Right forelimb (tissue), 1 donor: ENCODE measurements at regions not wholly inside any gene's neighbourhood (a gene's known extent, or its start where the extent isn't known, plus 50 kb on each side); places are given as distances from the start of the nearest gene placed in this dataset.
"Not testable (repeated sequence)": the region's sequence is repeated elsewhere in the genome, so short reads cannot be mapped to it uniquely, and the experiment has no call there.

Experiments used
- DNase-seq: peaks from one replicate; pipeline ENCODE4 v3.0.0-alpha.2; 2018

- no peak for DNase-seq
These were observed 101.2 kb downstream of the HMHB1 start for GRCh38 chr5:143913008-143913752.

- no peak for DNase-seq
These were observed 102.8 kb downstream of the HMHB1 start for GRCh38 chr5:143914756-143915155.

GRCh38 chr5:143916451-143916850 is 104.5 kb downstream of the HMHB1 start:
- DNase-seq, result no peak

GRCh38 chr5:143918961-143919360 is 107.0 kb downstream of the HMHB1 start:
- DNase-seq, result no peak

GRCh38 chr5:143920772-143921171 is 108.8 kb downstream of the HMHB1 start:
- no peak for DNase-seq

GRCh38 chr5:143921525-143922311 is 109.8 kb downstream of the HMHB1 start:
- DNase-seq, result no peak

- no peak for DNase-seq
These were observed 110.8 kb downstream of the HMHB1 start for GRCh38 chr5:143922718-143923117.

GRCh38 chr5:143923634-143924266 is 111.8 kb downstream of the HMHB1 start:
- DNase-seq, result no peak

GRCh38 chr5:143924311-143924978 is 112.5 kb downstream of the HMHB1 start:
- no peak for DNase-seq

GRCh38 chr5:143924979-143925325 is 113.0 kb downstream of the HMHB1 start:
- not testable (repeated sequence) for DNase-seq

GRCh38 chr5:143929486-143929885 is 117.5 kb downstream of the HMHB1 start:
- no peak for DNase-seq

- no peak for DNase-seq
These were observed 118.6 kb downstream of the HMHB1 start for GRCh38 chr5:143930561-143930960.

- DNase-seq, result no peak
These were observed 119.5 kb downstream of the HMHB1 start for GRCh38 chr5:143931476-143931875.

- no peak for DNase-seq
These were observed 120.0 kb downstream of the HMHB1 start for GRCh38 chr5:143931986-143932385.

GRCh38 chr5:143932584-143932983 is 120.6 kb downstream of the HMHB1 start:
- DNase-seq, result no peak

- DNase-seq, result no peak
These were observed 121.5 kb downstream of the HMHB1 start for GRCh38 chr5:143933451-143933850.

- no peak for DNase-seq
These were observed 122.9 kb downstream of the HMHB1 start for GRCh38 chr5:143934821-143935220.

GRCh38 chr5:143938230-143938629 is 126.3 kb downstream of the HMHB1 start:
- DNase-seq, result no peak

GRCh38 chr5:143946837-143947236 is 134.9 kb downstream of the HMHB1 start:
- DNase-seq, result no peak

- no peak for DNase-seq
These were observed 135.4 kb downstream of the HMHB1 start for GRCh38 chr5:143947313-143947712.

GRCh38 chr5:143952809-143953208 is 140.8 kb downstream of the HMHB1 start:
- DNase-seq, result no peak

GRCh38 chr5:143953851-143954250 is 141.9 kb downstream of the HMHB1 start:
- no peak for DNase-seq

- DNase-seq, result no peak
These were observed 143.2 kb downstream of the HMHB1 start for GRCh38 chr5:143955141-143955540.
